HepG2 (cell line): ENCODE measurements at regions not wholly inside any gene's neighbourhood (a gene's known extent, or its start where the extent isn't known, plus 50 kb on each side); places are given as distances from the start of the nearest gene placed in this dataset.

Source experiments
- CREM ChIP-seq, 2 experiments: sonication (generic) in 1 of 2; formaldehyde crosslinking in 1 of 2; IDR thresholded peaks; 2 replicates each; pipeline versions ENCODE4 v1.4.0 to v1.6.1; 2016 to 2020; ENCODE audit warnings: antibody characterized with exemption in 1 of 2, mild to moderate bottlenecking in 1 of 2, missing genetic modification reagents in 1 of 2
- MAFK ChIP-seq, 2 experiments: IDR thresholded peaks in 1 of 2; conservative IDR thresholded peaks in 1 of 2; 2 replicates each; pipeline ENCODE4 v1.6.1; 2011; ENCODE audit warnings: improper control_type of control experiment in 2 of 2, low read length in 2 of 2

DNA sequence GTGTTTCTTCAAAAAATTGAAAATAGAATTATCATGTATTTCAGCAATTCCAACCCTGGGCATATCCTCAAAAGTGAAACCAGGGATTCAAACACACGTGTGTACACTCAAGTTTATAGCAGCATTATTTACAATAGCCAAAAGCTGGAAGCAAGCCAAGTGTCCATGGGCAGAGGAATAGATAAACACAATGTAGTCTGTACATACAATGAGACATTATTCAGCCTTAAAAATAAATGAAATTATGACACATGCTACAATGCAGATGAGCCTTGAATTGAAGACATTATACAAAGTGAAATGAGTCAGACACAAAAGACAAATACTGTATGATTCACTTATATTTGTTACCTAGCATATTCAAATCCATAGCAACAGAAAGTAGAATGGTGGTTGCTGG, 853.4 kb downstream of the STIM2 start:
- TF ChIP-seq MAFK (conservative IDR thresholded peaks at IDR 0.05 in 1 of 2, IDR thresholded peaks at IDR 0.05 in 1 of 2; ENCODE audit: low read length in 2 of 2) (no peak), CREM (IDR thresholded peaks at IDR 0.05) (no peak), CREM (CRISPR knock-in tag; IDR thresholded peaks at IDR 0.05) (no peak)
